Colonic mucosa (tissue), 4 donors: ENCODE measurements at regions not wholly inside any gene's neighbourhood (a gene's known extent, or its start where the extent isn't known, plus 50 kb on each side); places are given as distances from the start of the nearest gene placed in this dataset.
A peak's percentile ranks its signal among the peaks of the same experiment; 100 is the strongest.

ENCODE experiments used
- DNase-seq: peaks from one replicate; pipeline ENCODE4 v3.0.0-alpha.2; 2020
- H3K27ac ChIP-seq: fragments of 200-600 bp; one replicate; pipeline ENCODE4 v1.8.0; 2021
- H3K27me3 ChIP-seq: fragments of 200-600 bp; one replicate; pipeline ENCODE4 v1.8.0; 2021
- H3K36me3 ChIP-seq: fragments of 200-600 bp; one replicate; pipeline ENCODE4 v1.8.0; 2021
- H3K4me1 ChIP-seq: fragments of 200-600 bp; one replicate; pipeline ENCODE4 v1.8.0; 2021; ENCODE audit warnings: mild to moderate bottlenecking
- H3K4me3 ChIP-seq: fragments of 200-600 bp; one replicate; pipeline ENCODE4 v1.8.0; 2021
- H3K9ac ChIP-seq, 2 donors: one replicate each; pipeline ENCODE4 v1.7.0; 2013; ENCODE audit warnings: control low read depth in 2 of 2, low read depth in 2 of 2, low read length in 2 of 2
- H3K9me3 ChIP-seq: fragments of 200-600 bp; one replicate; pipeline ENCODE4 v1.8.0; 2021
- intact Hi-C: fragments of 100-400 bp; cut with DNase I; formaldehyde crosslinking; loops from one replicate; pipeline ENCODE4 v1.14.1; 2022
- TF ChIP-seq, protein P1 (sequence below): fragments of 200-600 bp; IDR thresholded peaks from one replicate; pipeline ENCODE4 v1.8.0; 2022; ENCODE audit warnings: antibody characterized with exemption, mild to moderate bottlenecking
- donor health status: healthy.
- donor health status: DM: no; HTN: no; CAD: no.
- donor health status: DM: no; HTN: no; CAD: no.

DNA sequence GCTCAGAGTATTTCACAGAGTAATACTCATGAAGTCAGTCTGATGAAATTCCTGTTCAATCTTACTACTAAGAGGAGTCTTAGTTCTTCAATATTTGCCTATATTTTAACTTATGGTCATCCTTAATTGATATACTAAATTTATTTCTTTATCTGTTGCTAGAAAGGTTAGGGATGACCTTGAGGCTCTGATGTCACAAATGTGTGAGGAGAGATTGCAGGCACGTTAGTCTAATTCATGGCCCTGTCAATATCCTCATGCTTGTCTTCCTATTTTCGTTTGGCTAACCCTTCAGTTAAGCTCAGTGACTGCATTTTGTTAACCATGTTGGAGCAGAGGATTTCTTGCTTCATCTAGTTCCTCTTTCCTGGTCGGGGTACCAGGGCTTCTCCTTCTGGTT lies 704.7 kb upstream of the COBL start:
- no peaks in the 10 kb centered on the region for H3K27me3 ChIP-seq
- no peak for DNase-seq
- intact Hi-C loops, result no loop called here

DNA sequence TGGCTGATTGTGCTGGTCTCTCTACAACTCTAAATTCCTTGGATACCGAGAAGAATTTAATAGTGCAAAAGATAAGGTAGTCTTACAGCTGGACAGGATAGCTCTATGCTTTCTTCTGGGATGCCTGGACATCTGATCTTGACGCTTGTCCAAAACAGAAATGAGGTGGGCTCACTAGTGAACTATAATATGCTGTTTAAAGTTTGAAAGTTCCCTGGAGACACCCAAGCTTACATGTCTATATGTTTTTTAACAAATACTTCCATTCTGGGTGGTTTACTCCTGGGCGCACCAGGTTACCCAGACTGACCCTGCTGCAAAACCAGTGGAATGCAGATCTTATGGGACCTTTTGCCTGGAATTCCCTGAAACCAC lies 702.1 kb upstream of the COBL start:
- intact Hi-C loops, result no loop called here
- TF ChIP-seq, protein P1, sequence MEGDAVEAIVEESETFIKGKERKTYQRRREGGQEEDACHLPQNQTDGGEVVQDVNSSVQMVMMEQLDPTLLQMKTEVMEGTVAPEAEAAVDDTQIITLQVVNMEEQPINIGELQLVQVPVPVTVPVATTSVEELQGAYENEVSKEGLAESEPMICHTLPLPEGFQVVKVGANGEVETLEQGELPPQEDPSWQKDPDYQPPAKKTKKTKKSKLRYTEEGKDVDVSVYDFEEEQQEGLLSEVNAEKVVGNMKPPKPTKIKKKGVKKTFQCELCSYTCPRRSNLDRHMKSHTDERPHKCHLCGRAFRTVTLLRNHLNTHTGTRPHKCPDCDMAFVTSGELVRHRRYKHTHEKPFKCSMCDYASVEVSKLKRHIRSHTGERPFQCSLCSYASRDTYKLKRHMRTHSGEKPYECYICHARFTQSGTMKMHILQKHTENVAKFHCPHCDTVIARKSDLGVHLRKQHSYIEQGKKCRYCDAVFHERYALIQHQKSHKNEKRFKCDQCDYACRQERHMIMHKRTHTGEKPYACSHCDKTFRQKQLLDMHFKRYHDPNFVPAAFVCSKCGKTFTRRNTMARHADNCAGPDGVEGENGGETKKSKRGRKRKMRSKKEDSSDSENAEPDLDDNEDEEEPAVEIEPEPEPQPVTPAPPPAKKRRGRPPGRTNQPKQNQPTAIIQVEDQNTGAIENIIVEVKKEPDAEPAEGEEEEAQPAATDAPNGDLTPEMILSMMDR, result no peak
- Histone ChIP-seq H3K27me3 (no peaks in the 10 kb centered on the region), H3K36me3 (no peaks in the 10 kb centered on the region), H3K27ac (no peak overlapping the region), H3K9me3 (no peaks in the 10 kb centered on the region), H3K9ac (no peak overlapping the region), H3K4me1 (no peaks in the 10 kb centered on the region), H3K4me3 (no peak overlapping the region)
- no peak for DNase-seq

More for the DNA sequence above, 704.7 kb upstream of the COBL start:
- Histone ChIP-seq H3K4me1 (no peaks in the 10 kb centered on the region), H3K4me3 (no peak overlapping the region), H3K9me3 (no peaks in the 10 kb centered on the region), H3K27ac (no peak overlapping the region), H3K9ac (no peak overlapping the region), H3K36me3 (no peaks in the 10 kb centered on the region)
- TF ChIP-seq, protein P1, result no peak

DNA sequence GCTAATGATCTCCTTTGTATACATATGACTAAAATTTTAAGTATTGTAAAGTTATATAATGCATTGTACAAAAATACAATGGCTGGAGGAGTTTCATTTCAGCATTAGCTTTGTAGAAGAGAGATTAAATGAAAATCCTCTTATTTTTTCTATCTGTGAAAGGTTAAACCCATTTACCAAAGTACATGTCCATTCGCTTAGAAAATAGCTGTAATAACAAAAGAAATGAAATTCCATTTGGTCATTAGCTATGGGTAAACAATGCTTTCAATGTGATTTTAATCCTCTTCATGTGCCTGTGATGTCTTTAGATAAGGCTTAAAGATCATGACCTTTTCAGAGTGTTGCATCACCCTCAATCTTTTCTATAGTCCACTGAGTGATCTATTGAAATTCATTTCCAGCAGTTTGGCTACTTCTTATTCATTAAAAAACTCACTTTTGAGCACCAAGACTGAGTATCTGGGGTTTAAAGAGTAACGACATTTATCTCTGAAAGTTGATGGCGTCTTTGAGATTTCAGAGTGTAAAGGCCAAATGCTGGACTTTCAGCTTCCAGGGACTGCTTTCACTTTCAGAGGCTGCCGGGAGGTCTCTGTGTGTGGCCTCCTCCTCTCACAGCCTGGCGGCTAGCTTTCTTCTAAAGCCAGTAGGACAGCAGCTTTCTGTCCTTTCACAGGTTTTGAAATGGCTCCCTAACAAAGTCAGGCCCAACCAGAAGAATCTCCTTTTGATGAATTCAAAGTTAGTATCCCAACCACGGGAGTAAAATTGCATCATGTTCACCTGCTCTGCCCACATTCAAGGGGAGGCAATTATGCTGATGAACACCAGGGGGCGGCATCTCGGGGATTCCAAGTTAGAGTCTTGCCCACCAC lies 701.4 kb upstream of the COBL start:
- H3K4me1 ChIP-seq, result no peaks in the 10 kb centered on the region
- H3K27ac ChIP-seq, result no peak overlapping the region
- peak; percentile 36 for DNase-seq
- H3K36me3 ChIP-seq, result no peaks in the 10 kb centered on the region
- TF ChIP-seq, protein P1, result peak; percentile 42
- H3K9ac ChIP-seq, result no peak overlapping the region
- intact Hi-C loops, result no loop called here
- H3K4me3 ChIP-seq, result no peak overlapping the region
- H3K27me3 ChIP-seq, result no peaks in the 10 kb centered on the region
- no peaks in the 10 kb centered on the region for H3K9me3 ChIP-seq

GRCh38 chr7:52009181-52009580 lies 692.6 kb upstream of the COBL start:
- H3K9me3 ChIP-seq, result no peaks in the 10 kb centered on the region
- H3K36me3 ChIP-seq, result no peaks in the 10 kb centered on the region
- H3K27me3 ChIP-seq, result no peaks in the 10 kb centered on the region
- no peak for DNase-seq
- no peak overlapping the region for H3K4me3 ChIP-seq
- no peak overlapping the region for H3K9ac ChIP-seq
- H3K4me1 ChIP-seq, result no peaks in the 10 kb centered on the region
- intact Hi-C loops, result no loop called here
- no peak overlapping the region for H3K27ac ChIP-seq
- TF ChIP-seq, protein P1, result no peak

DNA sequence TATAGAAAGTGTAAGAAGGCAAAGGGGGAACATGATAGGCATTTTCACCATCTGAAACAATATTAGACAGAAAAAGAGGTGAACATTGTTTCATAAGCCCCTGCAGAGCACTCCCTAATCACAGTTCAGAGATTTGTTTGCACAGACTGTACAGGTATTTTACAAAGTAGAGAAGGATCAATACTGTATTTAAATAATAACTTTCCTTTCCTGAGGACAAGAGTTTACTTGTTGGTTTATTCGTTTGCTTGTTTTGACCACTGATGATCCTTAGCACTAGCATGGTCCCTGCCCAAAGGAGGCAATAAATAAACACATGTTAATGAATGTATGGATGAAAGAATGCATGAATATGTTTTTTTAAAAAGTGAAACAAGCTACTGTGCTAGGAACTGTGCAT lies 690.1 kb upstream of the COBL start:
- no peaks in the 10 kb centered on the region for H3K4me1 ChIP-seq
- H3K27ac ChIP-seq, result no peak overlapping the region
- H3K4me3 ChIP-seq, result no peak overlapping the region
- H3K36me3 ChIP-seq, result no peaks in the 10 kb centered on the region
- H3K9me3 ChIP-seq, result no peaks in the 10 kb centered on the region
- intact Hi-C loops, result no loop called here
- no peaks in the 10 kb centered on the region for H3K27me3 ChIP-seq
- no peak for DNase-seq
- no peak overlapping the region for H3K9ac ChIP-seq
- TF ChIP-seq, protein P1, result no peak
